HG02840 (cell line): ENCODE measurements at regions not wholly inside any gene's neighbourhood (a gene's known extent, or its start where the extent isn't known, plus 50 kb on each side); places are given as distances from the start of the nearest gene placed in this dataset.
"Not testable (repeated sequence)": the region's sequence is repeated elsewhere in the genome, so short reads cannot be mapped to it uniquely, and the experiment has no call there.

ENCODE experiments used
- ATAC-seq: cut with Tn5 transposase; IDR thresholded peaks from one replicate; pipeline ENCODE4 v1.9.1; 2021; ENCODE audit warnings: mild to moderate bottlenecking, moderate library complexity, moderate number of reproducible peaks; ENCODE audit not compliant: unreplicated experiment, low FRiP score

GRCh38 chr22:17318817-17319216 lies 50.4 kb upstream of the CECR2 start:
- ATAC-seq: no peak

GRCh38 chr22:17315310-17315709 lies 54.0 kb upstream of the CECR2 start:
- ATAC-seq: no peak

- ATAC-seq: no peak
Measured at GRCh38 chr22:17314487-17314886, 54.8 kb upstream of the CECR2 start.

GRCh38 chr22:17313626-17314025 lies 55.6 kb upstream of the CECR2 start:
- no peak for ATAC-seq

DNA sequence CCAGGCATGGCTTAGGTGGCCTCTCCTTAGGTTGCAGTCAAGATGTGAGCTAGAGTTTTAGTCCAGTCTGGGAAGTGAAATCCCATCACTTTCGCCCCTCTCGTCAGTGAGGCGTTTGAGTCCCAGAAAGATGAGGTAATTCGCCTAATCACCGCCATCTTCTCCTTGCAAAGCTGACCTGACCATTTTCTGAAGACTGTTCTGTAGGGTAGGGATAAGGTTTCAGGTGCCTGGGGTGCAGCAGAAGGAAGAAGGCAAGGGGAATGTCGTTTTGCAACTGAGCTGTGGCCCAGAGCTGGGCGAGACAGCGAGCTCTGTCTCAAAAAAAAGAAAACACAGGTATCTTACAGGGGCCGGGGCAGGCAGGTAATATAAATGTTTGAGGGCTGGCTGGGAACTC lies 61.7 kb upstream of the CECR2 start:
- no peak for ATAC-seq

DNA sequence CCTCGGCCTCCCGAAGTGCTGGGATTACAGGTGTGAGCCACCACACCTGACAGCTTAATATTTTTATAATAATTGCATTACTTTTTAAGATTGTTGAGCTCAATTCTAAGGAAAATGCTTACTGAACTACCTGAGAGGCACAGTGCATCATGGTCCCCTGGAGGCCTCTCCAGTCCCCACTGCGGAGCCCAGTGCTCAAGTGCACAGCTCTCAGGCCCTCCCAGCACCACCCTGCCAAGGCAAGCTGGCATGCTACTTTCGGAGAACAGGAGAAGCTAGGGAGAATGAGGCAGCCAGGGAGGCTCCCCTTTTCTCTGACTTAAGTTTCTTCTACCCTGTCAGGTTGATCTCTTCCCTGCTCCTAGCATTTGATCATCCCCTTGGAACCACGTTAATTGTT lies 64.2 kb upstream of the CECR2 start:
- no peak for ATAC-seq

GRCh38 chr22:17303840-17304779 lies 65.2 kb upstream of the CECR2 start:
- ATAC-seq: peak; percentile 64

GRCh38 chr22:17303441-17303839 lies 65.8 kb upstream of the CECR2 start:
- ATAC-seq: no peak

- no peak for ATAC-seq
Measured at GRCh38 chr22:17302616-17303015, 66.6 kb upstream of the CECR2 start.

DNA sequence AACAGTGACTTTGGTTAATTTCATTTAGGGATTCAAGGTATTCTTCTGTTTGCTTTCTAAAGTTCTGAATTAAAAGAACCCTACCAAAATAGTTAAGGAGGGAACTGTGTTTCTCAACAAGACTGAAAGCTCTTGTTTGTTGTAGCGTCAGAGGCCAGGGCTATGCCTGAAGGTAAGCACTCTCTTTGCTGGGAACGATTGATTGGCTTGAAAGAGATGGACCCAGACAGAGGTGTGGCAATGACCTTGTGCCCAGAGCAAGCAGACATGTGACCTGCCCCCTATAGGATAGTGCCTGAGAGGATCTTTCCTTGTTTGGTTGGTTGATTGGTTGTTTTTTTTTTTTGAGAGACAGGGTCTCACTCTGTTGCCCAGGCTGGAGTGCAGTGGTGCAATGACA lies 68.3 kb upstream of the CECR2 start:
- no peak for ATAC-seq

DNA sequence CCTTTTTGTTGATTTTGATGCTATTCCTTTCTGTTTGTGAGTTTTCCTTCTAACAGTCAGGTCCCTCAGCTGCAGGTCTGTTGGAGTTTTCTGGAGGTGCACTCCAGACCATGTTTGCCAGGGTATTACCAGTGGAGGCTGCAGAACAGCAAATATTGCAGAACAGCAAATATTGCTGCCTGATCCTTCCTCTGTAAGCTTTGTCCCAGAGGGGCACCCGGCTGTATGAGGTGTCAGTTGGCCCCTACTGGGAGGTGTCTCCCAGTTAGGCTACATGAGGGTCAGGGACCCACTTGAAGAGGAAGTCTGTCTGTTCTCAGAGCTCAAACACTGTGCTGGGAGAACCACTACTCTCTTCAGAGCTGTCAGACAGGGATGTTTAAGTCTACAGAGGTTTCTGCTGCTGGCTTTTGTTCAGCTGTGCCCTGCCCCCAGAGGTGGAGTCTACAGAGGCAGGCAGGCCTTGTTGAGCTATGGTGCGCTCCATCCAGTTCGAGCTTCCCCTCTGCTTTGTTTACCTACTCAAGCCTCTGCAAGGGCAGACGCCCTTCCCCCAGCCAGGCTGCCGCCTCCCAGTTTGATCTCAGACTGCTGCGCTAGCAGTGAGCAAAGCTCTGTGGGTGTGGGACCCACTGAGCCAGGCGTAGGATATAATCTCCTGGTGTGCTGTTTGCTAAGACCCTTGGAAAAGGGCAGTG lies 70.3 kb upstream of the CECR2 start:
- ATAC-seq: not testable (repeated sequence)

- ATAC-seq: no peak
Measured at GRCh38 chr22:17285656-17286055, 66.4 kb upstream of the ADA2 start.

DNA sequence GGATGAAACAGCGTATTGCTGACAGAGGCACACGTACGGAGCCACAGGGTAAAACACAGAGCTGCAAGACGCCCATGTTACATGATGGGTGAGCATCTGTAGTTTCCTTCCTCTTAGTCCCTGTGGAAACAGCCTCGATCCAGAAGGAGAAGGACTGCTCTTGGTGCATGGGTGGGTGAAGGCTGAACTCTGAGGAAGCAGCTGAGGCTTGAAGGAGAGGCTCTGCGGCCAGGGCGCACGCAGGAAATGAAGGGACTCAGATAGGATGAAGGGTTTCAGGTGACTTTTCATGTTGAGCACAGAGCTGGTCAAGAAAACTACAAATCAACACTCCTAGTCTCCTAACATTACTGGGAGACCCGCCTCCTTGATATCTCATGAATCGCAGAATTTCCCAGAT lies 65.7 kb upstream of the ADA2 start:
- ATAC-seq: no peak

- ATAC-seq: no peak
Measured at GRCh38 chr22:17284466-17284865, 65.2 kb upstream of the ADA2 start.

DNA sequence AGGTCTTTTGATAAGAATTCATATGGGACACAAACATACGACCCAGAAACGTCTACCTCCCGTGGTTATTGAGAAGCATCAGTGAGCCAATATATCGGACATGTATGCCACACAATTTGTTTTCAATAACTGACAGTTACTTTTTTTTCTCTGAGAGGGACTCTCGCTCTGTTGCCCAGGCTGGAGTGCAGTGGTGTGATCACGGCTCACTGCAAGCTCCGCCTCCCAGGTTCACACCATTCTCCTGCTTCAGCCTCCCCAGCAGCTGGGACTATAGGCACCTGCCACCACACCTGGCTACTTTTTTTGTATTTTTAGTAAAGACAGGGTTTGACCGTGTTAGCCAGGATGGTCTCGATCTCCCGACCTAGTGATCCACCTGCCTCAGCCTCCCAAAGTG lies 64.6 kb upstream of the ADA2 start:
- ATAC-seq: not testable (repeated sequence)

DNA sequence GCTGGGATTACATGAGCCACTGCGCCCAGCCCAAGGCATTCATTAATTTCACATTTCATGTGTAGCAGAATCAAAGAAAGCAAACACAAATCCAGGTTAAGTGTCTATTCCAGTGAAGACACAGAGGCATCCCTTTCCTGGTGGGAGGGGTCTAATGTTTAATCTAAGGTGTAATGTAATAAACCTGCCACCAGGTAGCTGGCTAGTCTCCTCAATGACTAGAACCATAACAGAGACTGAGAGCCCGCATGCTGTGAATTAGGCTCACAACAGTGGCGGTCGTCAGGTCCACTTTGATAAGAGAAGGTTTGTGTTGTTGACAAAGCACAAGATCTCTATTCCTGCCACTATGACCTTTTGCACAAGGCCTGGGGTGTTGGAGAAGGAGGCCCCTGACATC lies 64.2 kb upstream of the ADA2 start:
- ATAC-seq: no peak

- no peak for ATAC-seq
Measured at GRCh38 chr22:17281440-17281841, 62.2 kb upstream of the ADA2 start.

GRCh38 chr22:17281026-17281425 lies 61.8 kb upstream of the ADA2 start:
- ATAC-seq: no peak

GRCh38 chr22:17272511-17272991 lies 53.3 kb upstream of the ADA2 start:
- ATAC-seq: no peak

GRCh38 chr22:17271711-17272451 lies 52.6 kb upstream of the ADA2 start:
- ATAC-seq: no peak
